Mucosa of descending colon (tissue), 3 donors: ENCODE measurements at regions not wholly inside any gene's neighbourhood (a gene's known extent, or its start where the extent isn't known, plus 50 kb on each side); places are given as distances from the start of the nearest gene placed in this dataset.
"Not testable (repeated sequence)": the region's sequence is repeated elsewhere in the genome, so short reads cannot be mapped to it uniquely, and the experiment has no call there.

Experiments used
- ATAC-seq: fragments of 200-7000 bp; cut with Tn5 transposase; one replicate; pipeline ENCODE4 v1.9.1; 2020; ENCODE audit warnings: mild to moderate bottlenecking, moderate library complexity
- DNase-seq, 3 donors: peaks; one replicate each; pipeline ENCODE4 v3.0.0-alpha.2; 2020
- H3K36me3 ChIP-seq: fragments of 200-600 bp; one replicate; pipeline ENCODE4 v1.8.0; 2021; ENCODE audit warnings: low read depth, mild to moderate bottlenecking
- H3K4me1 ChIP-seq: fragments of 200-600 bp; one replicate; pipeline ENCODE4 v1.8.0; 2021; ENCODE audit warnings: low read depth, mild to moderate bottlenecking
- H3K4me3 ChIP-seq: fragments of 200-600 bp; one replicate; pipeline ENCODE4 v1.8.0; 2021; ENCODE audit warnings: mild to moderate bottlenecking
- H3K9me3 ChIP-seq: fragments of 200-600 bp; one replicate; pipeline ENCODE4 v1.8.0; 2021; ENCODE audit warnings: mild to moderate bottlenecking
- intact Hi-C, 2 donors: fragments of 100-400 bp; cut with DNase I in 1 of 2; cut with micrococcal nuclease in 1 of 2; formaldehyde crosslinking; loops; one replicate each; pipeline versions ENCODE4 v1.11.0 to v1.11.1; 2022; cut with DNase I, micrococcal nuclease
- TF ChIP-seq, protein P1 (sequence below): fragments of 200-600 bp; IDR thresholded peaks from one replicate; pipeline ENCODE4 v1.8.0; 2022; ENCODE audit warnings: antibody characterized with exemption, mild to moderate bottlenecking
- donor health status: DM: no; HTN: no; CAD: no; lungs with moderate emphysema.
- donor health status: DM: no; HTN: no; CAD: no.
- donor health status: DM: no; HTN: yes; CAD: no.

GRCh38 chr10:23917251-23917840 is 291.6 kb upstream of the KIAA1217 start:
- intact Hi-C loops, result no loop called here
- TF ChIP-seq, protein P1, sequence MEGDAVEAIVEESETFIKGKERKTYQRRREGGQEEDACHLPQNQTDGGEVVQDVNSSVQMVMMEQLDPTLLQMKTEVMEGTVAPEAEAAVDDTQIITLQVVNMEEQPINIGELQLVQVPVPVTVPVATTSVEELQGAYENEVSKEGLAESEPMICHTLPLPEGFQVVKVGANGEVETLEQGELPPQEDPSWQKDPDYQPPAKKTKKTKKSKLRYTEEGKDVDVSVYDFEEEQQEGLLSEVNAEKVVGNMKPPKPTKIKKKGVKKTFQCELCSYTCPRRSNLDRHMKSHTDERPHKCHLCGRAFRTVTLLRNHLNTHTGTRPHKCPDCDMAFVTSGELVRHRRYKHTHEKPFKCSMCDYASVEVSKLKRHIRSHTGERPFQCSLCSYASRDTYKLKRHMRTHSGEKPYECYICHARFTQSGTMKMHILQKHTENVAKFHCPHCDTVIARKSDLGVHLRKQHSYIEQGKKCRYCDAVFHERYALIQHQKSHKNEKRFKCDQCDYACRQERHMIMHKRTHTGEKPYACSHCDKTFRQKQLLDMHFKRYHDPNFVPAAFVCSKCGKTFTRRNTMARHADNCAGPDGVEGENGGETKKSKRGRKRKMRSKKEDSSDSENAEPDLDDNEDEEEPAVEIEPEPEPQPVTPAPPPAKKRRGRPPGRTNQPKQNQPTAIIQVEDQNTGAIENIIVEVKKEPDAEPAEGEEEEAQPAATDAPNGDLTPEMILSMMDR, result no peak
- Histone ChIP-seq H3K4me1 (no peaks in the 10 kb centered on the region), H3K4me3 (no peak overlapping the region), H3K36me3 (no peaks in the 10 kb centered on the region), H3K9me3 (no peaks in the 10 kb centered on the region)
- DNase-seq, result no peak
- ATAC-seq, result no peak

DNA sequence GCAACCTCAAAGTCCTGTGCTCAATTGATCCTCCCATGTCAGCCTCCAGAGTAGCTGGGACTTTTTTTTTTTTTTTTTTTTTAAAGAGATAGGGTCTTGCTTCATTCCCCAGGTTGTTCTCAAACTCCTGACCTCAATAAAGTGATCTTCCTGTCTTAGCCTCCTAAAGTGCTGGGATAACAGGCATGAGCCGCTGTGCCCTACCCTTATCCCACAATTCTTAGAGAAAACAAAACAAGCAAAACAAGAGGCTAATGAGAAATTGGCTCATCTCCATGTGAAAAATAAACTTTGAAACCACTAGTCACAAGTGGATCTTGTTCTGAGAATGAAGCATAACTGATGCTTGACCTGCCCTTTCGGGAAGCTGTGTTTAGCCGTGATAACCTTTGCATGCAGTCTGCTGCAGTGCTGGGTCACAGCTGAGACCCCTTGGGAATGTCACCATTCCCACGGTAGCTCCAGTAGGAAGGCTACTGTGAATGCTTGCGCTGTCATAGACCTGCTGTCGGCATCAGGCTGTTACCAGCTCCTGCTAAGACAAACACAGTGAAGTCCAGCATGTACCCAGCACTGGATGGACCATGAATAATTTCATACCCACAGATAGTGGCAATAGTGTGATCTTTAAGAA is 290.7 kb upstream of the KIAA1217 start:
- Histone ChIP-seq H3K9me3 (no peaks in the 10 kb centered on the region), H3K4me3 (no peak overlapping the region), H3K36me3 (no peaks in the 10 kb centered on the region), H3K4me1 (no peaks in the 10 kb centered on the region)
- intact Hi-C loops, result no loop called here
- TF ChIP-seq, protein P1, result no peak
- ATAC-seq (no peak), DNase-seq (no peak)

GRCh38 chr10:23918839-23919238 is 290.1 kb upstream of the KIAA1217 start:
- Histone ChIP-seq H3K9me3 (no peaks in the 10 kb centered on the region), H3K4me1 (no peaks in the 10 kb centered on the region), H3K36me3 (no peaks in the 10 kb centered on the region), H3K4me3 (no peak overlapping the region)
- no peak for DNase-seq
- intact Hi-C loops, result no loop called here
- ATAC-seq, result no peak
- TF ChIP-seq, protein P1, result no peak

DNA sequence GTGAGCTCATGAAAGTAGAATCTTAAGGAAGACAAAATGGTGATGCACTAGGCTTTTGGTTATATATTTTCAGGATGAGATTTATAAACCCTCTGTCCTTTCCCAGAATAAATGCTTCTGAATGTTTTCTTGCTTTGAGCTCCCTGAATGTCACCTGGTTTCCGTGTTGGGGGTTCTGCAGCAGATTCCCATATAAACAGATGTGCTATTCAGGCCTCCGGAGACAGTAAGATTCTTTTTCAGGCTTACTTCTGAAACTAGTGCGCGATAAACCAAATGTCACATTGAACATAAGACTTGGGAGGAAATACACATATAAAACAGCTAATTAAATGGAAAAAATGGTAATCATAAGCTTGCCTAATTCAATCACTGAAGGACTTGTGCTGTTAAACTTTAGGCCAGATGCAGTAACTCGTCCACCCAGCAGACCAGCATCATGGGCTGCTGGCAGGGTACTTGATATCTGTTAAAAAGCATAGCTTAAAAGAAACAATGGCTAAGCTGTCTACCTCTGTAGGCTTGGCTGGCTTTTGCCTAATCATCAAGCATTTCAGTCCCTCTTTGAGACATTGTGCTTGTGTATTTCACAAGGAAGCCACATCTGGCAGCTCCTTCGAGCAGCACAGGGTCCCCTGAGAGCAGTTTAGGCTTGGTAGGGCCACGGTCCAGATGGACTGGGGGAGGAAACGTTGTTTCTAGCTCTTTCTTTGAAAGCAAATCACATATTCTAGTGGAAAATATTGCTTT is 281.2 kb upstream of the KIAA1217 start:
- Histone ChIP-seq H3K4me1 (no peaks in the 10 kb centered on the region), H3K4me3 (no peak overlapping the region), H3K9me3 (no peaks in the 10 kb centered on the region), H3K36me3 (no peaks in the 10 kb centered on the region)
- DNase-seq (no peak), ATAC-seq (no peak)
- intact Hi-C loops, result no loop called here
- TF ChIP-seq, protein P1, result no peak

DNA sequence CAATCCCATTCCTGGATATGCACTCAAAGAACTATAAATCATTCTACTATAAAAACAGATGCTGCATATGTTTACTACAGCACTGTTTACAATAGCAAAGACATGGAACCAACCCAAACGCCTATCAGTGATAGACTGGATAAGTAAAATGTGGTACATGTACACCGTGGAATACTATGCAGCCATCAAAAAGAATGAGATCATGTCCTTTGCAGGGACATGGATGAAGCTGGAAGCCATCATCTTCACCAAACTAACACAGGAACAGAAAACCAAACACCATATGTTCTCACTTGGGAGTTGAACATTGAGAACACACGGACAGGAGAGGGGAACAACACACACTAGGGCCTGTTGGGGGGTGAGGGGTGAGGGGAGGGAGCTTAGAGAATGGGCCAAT is 274.9 kb upstream of the KIAA1217 start:
- ATAC-seq, intact Hi-C loops, H3K36me3 ChIP-seq, H3K4me1 ChIP-seq, DNase-seq, H3K9me3 ChIP-seq, H3K4me3 ChIP-seq: not testable (repeated sequence)

- intact Hi-C loops, result no loop called here
- no peak overlapping the region for H3K4me3 ChIP-seq
Measured at GRCh38 chr10:23945845-23946244, 263.1 kb upstream of the KIAA1217 start.

More at GRCh38 chr10:23945845-23946244, 263.1 kb upstream of the KIAA1217 start:
- TF ChIP-seq, protein P1, result no peak
- Histone ChIP-seq H3K9me3 (no peaks in the 10 kb centered on the region), H3K36me3 (no peaks in the 10 kb centered on the region), H3K4me1 (no peaks in the 10 kb centered on the region)
- no peak for ATAC-seq
- DNase-seq, result no peak
